Neural cell (in vitro differentiated cells): ENCODE measurements at regions not wholly inside any gene's neighbourhood (a gene's known extent, or its start where the extent isn't known, plus 50 kb on each side); places are given as distances from the start of the nearest gene placed in this dataset.

ENCODE experiments used
- H2AFZ ChIP-seq: fragments of 200-600, 300-800 bp; sonication (generic), shearing (Covaris generic); 2 replicates; pipeline ENCODE4 v1.6.0; 2014; ENCODE audit warnings: low read depth, mild to moderate bottlenecking, antibody characterized with exemption, low read length, moderate library complexity
- H3F3A ChIP-seq: fragments of 200-600 bp; shearing (Covaris generic); 2 replicates; pipeline ENCODE4 v1.6.1; 2016; ENCODE audit warnings: mild to moderate bottlenecking, moderate library complexity, mixed read lengths, antibody characterized with exemption, low read length; ENCODE audit not compliant: insufficient read depth, poor library complexity, severe bottlenecking
- H3K27ac ChIP-seq: fragments of 200-600, 300-800 bp; sonication (generic), shearing (Covaris generic); 2 replicates; pipeline ENCODE4 v1.5.1; 2014; ENCODE audit warnings: mild to moderate bottlenecking, low read length, moderate library complexity
- H3K27me3 ChIP-seq: fragments of 300-800, 200-600 bp; sonication (generic), shearing (Covaris generic); 2 replicates; pipeline ENCODE4 v1.6.0; 2014; ENCODE audit warnings: mild to moderate bottlenecking, low read depth, low read length, moderate library complexity; ENCODE audit not compliant: insufficient read depth
- H3K36me3 ChIP-seq: fragments of 300-800, 200-600 bp; sonication (generic), shearing (Covaris generic); 2 replicates; pipeline ENCODE4 v1.5.1; 2014; ENCODE audit warnings: mild to moderate bottlenecking, antibody characterized with exemption, low read length, moderate library complexity; ENCODE audit not compliant: insufficient read depth
- H3K4me2 ChIP-seq: fragments of 300-800, 200-600 bp; sonication (generic), shearing (Covaris generic); 2 replicates; pipeline ENCODE4 v1.6.0; 2014; ENCODE audit warnings: mild to moderate bottlenecking, low read length
- H3K4me3 ChIP-seq: fragments of 300-800, 200-600 bp; sonication (generic), shearing (Covaris generic); 2 replicates; pipeline ENCODE4 v1.5.1; 2014; ENCODE audit warnings: mild to moderate bottlenecking, low read length, moderate library complexity
- H3K79me2 ChIP-seq: fragments of 200-600 bp; shearing (Covaris generic); replicated peaks from 2 replicates; pipeline ENCODE4 v1.6.0; 2014; ENCODE audit warnings: mild to moderate bottlenecking, low read length, moderate library complexity; ENCODE audit not compliant: insufficient read depth
- H3K9ac ChIP-seq: fragments of 300-800, 200-600 bp; sonication (generic), shearing (Covaris generic); 2 replicates; pipeline ENCODE4 v1.6.1; 2016; ENCODE audit warnings: mild to moderate bottlenecking, low read length, mixed read lengths
- H3K9me2 ChIP-seq: fragments of 200-600 bp; shearing (Covaris generic); 2 replicates; pipeline ENCODE4 v1.6.1; 2016; ENCODE audit warnings: mild to moderate bottlenecking, low read length, mixed read lengths; ENCODE audit not compliant: insufficient read depth
- H3K9me3 ChIP-seq: fragments of 200-600, 300-800 bp; sonication (generic), shearing (Covaris generic); 2 replicates; pipeline ENCODE4 v1.6.1; 2016; ENCODE audit warnings: mild to moderate bottlenecking, mixed run types, low read length, moderate library complexity, mixed read lengths
- H4K20me1 ChIP-seq: fragments of 200-600 bp; shearing (Covaris generic); 2 replicates; pipeline ENCODE4 v1.6.1; 2016; ENCODE audit warnings: mild to moderate bottlenecking, mixed run types; ENCODE audit not compliant: insufficient read depth
- CTCF ChIP-seq: fragments of 450-650 bp; IDR thresholded peaks from 2 replicates; pipeline ENCODE4 v1.5.1; 2014; ENCODE audit warnings: antibody characterized with exemption, mild to moderate bottlenecking, moderate library complexity; ENCODE audit not compliant: poor library complexity, severe bottlenecking
- EP300 ChIP-seq: fragments of 450-650 bp; conservative IDR thresholded peaks from 2 replicates; pipeline ENCODE4 v1.6.1; 2014; ENCODE audit warnings: antibody characterized with exemption, mild to moderate bottlenecking, moderate library complexity; ENCODE audit not compliant: poor library complexity, severe bottlenecking
- EZH2 ChIP-seq: fragments of 200-600, 300-800 bp; shearing (Covaris generic), sonication (generic); IDR thresholded peaks from 2 replicates; pipeline ENCODE4 v1.6.1; 2014; ENCODE audit warnings: antibody characterized with exemption, low read length, borderline replicate concordance, mild to moderate bottlenecking; ENCODE audit not compliant: insufficient read depth, poor library complexity, severe bottlenecking
- MXI1 ChIP-seq: fragments of 450-650 bp; conservative IDR thresholded peaks from 2 replicates; pipeline ENCODE4 v1.6.1; 2014; ENCODE audit warnings: antibody characterized with exemption, mild to moderate bottlenecking; ENCODE audit not compliant: poor library complexity, severe bottlenecking
- POLR2AphosphoS5 ChIP-seq: IDR thresholded peaks from 2 replicates; pipeline ENCODE4 v1.6.1; 2012
- RAD21 ChIP-seq: fragments of 450-650 bp; conservative IDR thresholded peaks from 2 replicates; pipeline ENCODE4 v1.6.1; 2014; ENCODE audit warnings: antibody characterized with exemption, mild to moderate bottlenecking, moderate library complexity
- REST ChIP-seq: IDR thresholded peaks from 2 replicates; pipeline ENCODE4 v1.6.1; 2012; ENCODE audit warnings: borderline replicate concordance
- SMC3 ChIP-seq: fragments of 450-650 bp; conservative IDR thresholded peaks from 2 replicates; pipeline ENCODE4 v1.6.1; 2014; ENCODE audit warnings: antibody characterized with exemption, mild to moderate bottlenecking, moderate library complexity; ENCODE audit not compliant: poor library complexity
- TAF1 ChIP-seq: IDR thresholded peaks from 2 replicates; pipeline ENCODE4 v1.6.1; 2012; ENCODE audit warnings: low read depth

GRCh38 chr13:44118881-44119280, 239.2 kb downstream of the LACC1 start:
- Histone ChIP-seq H3F3A (no peaks in the 10 kb centered on the region), H3K4me2 (no peak overlapping the region), H2AFZ (no peak overlapping the region), H3K4me3 (no peak overlapping the region), H3K9me2 (no peaks in the 10 kb centered on the region), H3K27ac (no peak overlapping the region), H3K9ac (no peak overlapping the region), H3K27me3 (no peaks in the 10 kb centered on the region), H3K79me2 (no peaks in the 10 kb centered on the region), H4K20me1 (no peaks in the 10 kb centered on the region), H3K36me3 (no peaks in the 10 kb centered on the region), H3K9me3 (no peaks in the 10 kb centered on the region)
- TF ChIP-seq REST (no peak), POLR2AphosphoS5 (no peak), MXI1 (no peak), TAF1 (no peak), CTCF (no peak), EZH2 (no peak), RAD21 (no peak), SMC3 (no peak), EP300 (no peak)

GRCh38 chr13:44120043-44120442, 240.3 kb downstream of the LACC1 start:
- H3K27me3 ChIP-seq, result no peaks in the 10 kb centered on the region
- no peaks in the 10 kb centered on the region for H3K36me3 ChIP-seq
- no peaks in the 10 kb centered on the region for H4K20me1 ChIP-seq
- no peaks in the 10 kb centered on the region for H3F3A ChIP-seq
- no peak overlapping the region for H3K9ac ChIP-seq
- no peak overlapping the region for H2AFZ ChIP-seq
- H3K27ac ChIP-seq, result no peak overlapping the region
- no peak overlapping the region for H3K4me3 ChIP-seq
- H3K9me2 ChIP-seq, result no peaks in the 10 kb centered on the region
- H3K9me3 ChIP-seq, result no peaks in the 10 kb centered on the region
- TF ChIP-seq REST, result no peak
- TF ChIP-seq POLR2AphosphoS5, result no peak
- TF ChIP-seq MXI1, result no peak
- no peak for TF ChIP-seq TAF1
- no peak for TF ChIP-seq RAD21
- no peak for TF ChIP-seq EP300
- TF ChIP-seq SMC3, result no peak
- no peak for TF ChIP-seq EZH2
- no peak for TF ChIP-seq CTCF
- no peaks in the 10 kb centered on the region for H3K79me2 ChIP-seq
- no peak overlapping the region for H3K4me2 ChIP-seq
